Astrocyte (in vitro differentiated cells and primary cell): ENCODE measurements at regions not wholly inside any gene's neighbourhood (a gene's known extent, or its start where the extent isn't known, plus 50 kb on each side); places are given as distances from the start of the nearest gene placed in this dataset.

Source experiments
- CTCF ChIP-seq: IDR thresholded peaks from 2 replicates; pipeline ENCODE4 v1.5.1; 2011; ENCODE audit warnings: low read depth, mild to moderate bottlenecking, inconsistent platforms, low read length, moderate library complexity; ENCODE audit not compliant: insufficient read depth
- EZH2 ChIP-seq: IDR thresholded peaks from 2 replicates; pipeline ENCODE4 v1.6.1; 2012; ENCODE audit warnings: mild to moderate bottlenecking, low read length, inconsistent platforms; ENCODE audit not compliant: insufficient read depth

DNA sequence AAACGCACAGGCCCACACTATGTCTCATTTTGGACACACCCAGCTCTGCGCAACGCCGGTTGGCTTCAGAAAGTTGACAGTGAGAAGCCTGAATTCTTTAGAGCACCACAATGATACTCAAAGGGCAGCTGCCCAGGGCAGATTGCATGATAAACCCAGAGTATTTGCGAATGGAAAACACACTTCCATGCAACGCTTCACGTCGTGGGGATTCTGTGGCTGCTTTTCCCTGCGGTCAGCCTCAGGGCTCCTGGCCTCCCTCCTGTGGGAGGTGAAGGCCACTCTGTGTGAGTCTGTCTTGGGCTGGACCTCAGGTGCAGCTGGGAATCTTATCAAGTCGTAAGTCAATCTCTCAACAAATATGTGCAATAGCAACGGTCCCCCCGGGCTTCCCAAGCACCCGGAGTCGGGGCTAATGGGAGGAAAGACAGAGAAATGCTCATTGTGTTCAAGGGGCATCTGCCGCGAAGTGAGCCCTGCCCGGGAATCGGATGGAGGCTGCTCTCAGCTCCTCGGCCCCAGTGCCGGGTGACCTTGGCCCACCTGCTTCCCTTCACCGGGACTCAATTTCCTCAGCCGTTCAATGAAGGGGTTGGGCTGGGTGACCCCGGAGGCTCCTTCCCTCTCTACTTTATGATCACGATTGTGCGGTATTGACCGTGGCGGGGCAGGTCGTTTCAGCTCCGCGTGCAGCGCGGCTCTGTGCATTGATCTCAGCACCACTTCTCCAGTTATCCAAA, 623.6 kb downstream of the BRD1 start:
- no peak for TF ChIP-seq CTCF
- TF ChIP-seq EZH2: no peak
